CD4-positive, CD25-positive, alpha-beta regulatory T cell (primary cell): ENCODE measurements at regions not wholly inside any gene's neighbourhood (a gene's known extent, or its start where the extent isn't known, plus 50 kb on each side); places are given as distances from the start of the nearest gene placed in this dataset.
"Not testable (repeated sequence)": the region's sequence is repeated elsewhere in the genome, so short reads cannot be mapped to it uniquely, and the experiment has no call there.

Experiments used
- ATAC-seq, 2 donors: fragments of 150-1000 bp; cut with Tn5 transposase; one replicate each; pipeline ENCODE4 v1.10.0; 2021; ENCODE audit warnings: low read depth in 2 of 2, moderate number of reproducible peaks in 2 of 2, moderate library complexity in 1 of 2
- DNase-seq, 3 donors: peaks; one replicate each; pipeline versions ENCODE4 v3.0.0 to v3.0.0-alpha.2; 2012 to 2022; ENCODE audit warnings: mixed read lengths in 1 of 3
- H3K27ac ChIP-seq: one replicate; pipeline ENCODE4 v1.7.0; 2013; ENCODE audit warnings: mild to moderate bottlenecking, low read length; ENCODE audit not compliant: insufficient read depth, poor library complexity, severe bottlenecking
- H3K27me3 ChIP-seq: one replicate; pipeline ENCODE4 v1.7.0; 2013; ENCODE audit warnings: low read length; ENCODE audit not compliant: control insufficient read depth, insufficient read depth
- H3K36me3 ChIP-seq: one replicate; pipeline ENCODE4 v1.7.0; 2013; ENCODE audit warnings: mild to moderate bottlenecking, low read length, moderate library complexity; ENCODE audit not compliant: control insufficient read depth, insufficient read depth
- H3K4me1 ChIP-seq: 2 replicates; pipeline ENCODE4 v1.7.0; 2013; ENCODE audit warnings: mild to moderate bottlenecking, low read length; ENCODE audit not compliant: insufficient read depth, control insufficient read depth, poor library complexity, severe bottlenecking
- H3K4me3 ChIP-seq: one replicate; pipeline ENCODE4 v1.7.0; 2013; ENCODE audit warnings: low read depth, mild to moderate bottlenecking, low read length, moderate library complexity
- H3K9me3 ChIP-seq, 2 experiments: 1 replicate in 1 of 2; 2 replicates in 1 of 2; pipeline ENCODE4 v1.7.0; 2013; ENCODE audit warnings: low read length in 2 of 2, mild to moderate bottlenecking in 1 of 2, moderate library complexity in 1 of 2; ENCODE audit not compliant: control insufficient read depth in 2 of 2
- H3K27ac Mint-ChIP-seq, 3 donors: one replicate each; pipeline ENCODE4 v1.8.0; 2020 to 2022; ENCODE audit warnings: mild to moderate bottlenecking in 3 of 3, mixed read lengths in 3 of 3, moderate library complexity in 2 of 3
- H3K27me3 Mint-ChIP-seq: one replicate; pipeline ENCODE4 v1.8.0; 2022; ENCODE audit warnings: mild to moderate bottlenecking, mixed read lengths
- H3K36me3 Mint-ChIP-seq: one replicate; pipeline ENCODE4 v1.8.0; 2020; ENCODE audit warnings: mixed read lengths
- H3K4me1 Mint-ChIP-seq, 4 donors: one replicate each; pipeline ENCODE4 v1.8.0; 2020 to 2022; ENCODE audit warnings: mixed read lengths in 4 of 4, mild to moderate bottlenecking in 1 of 4
- H3K4me3 Mint-ChIP-seq, 4 donors: one replicate each; pipeline ENCODE4 v1.8.0; 2020 to 2022; ENCODE audit warnings: mild to moderate bottlenecking in 4 of 4, mixed read lengths in 4 of 4, moderate library complexity in 3 of 4
- H3K9me3 Mint-ChIP-seq, 7 donors: one replicate each; pipeline ENCODE4 v1.8.0; 2020 to 2022; ENCODE audit warnings: mixed read lengths in 7 of 7, mild to moderate bottlenecking in 3 of 7, moderate library complexity in 2 of 7

GRCh38 chr2:209260281-209260680, 163.6 kb upstream of the MAP2 start:
- Histone ChIP-seq H3K4me1 (no peaks in the 10 kb centered on the region), H3K27ac (no peak overlapping the region), H3K9me3 (no peaks in the 10 kb centered on the region), H3K4me3 (no peak overlapping the region), H3K27me3 (no peaks in the 10 kb centered on the region), H3K36me3 (no peaks in the 10 kb centered on the region)
- no peak overlapping the region for H3K27ac Mint-ChIP-seq
- H3K4me1 Mint-ChIP-seq = no peaks in the 10 kb centered on the region
- DNase-seq = no peak
- H3K4me3 Mint-ChIP-seq = no peak overlapping the region
- ATAC-seq = no peak
- H3K9me3 Mint-ChIP-seq = peaks cover 0 to 13% (median 2%) of the 10 kb centered on the region in 7 donors
- no peaks in the 10 kb centered on the region for H3K36me3 Mint-ChIP-seq
- no peaks in the 10 kb centered on the region for H3K27me3 Mint-ChIP-seq

- H3K4me3 ChIP-seq, H3K4me1 ChIP-seq, ATAC-seq, H3K36me3 ChIP-seq, DNase-seq, H3K27me3 Mint-ChIP-seq, H3K27ac ChIP-seq, H3K27ac Mint-ChIP-seq, H3K4me1 Mint-ChIP-seq, H3K36me3 Mint-ChIP-seq, H3K4me3 Mint-ChIP-seq, H3K27me3 ChIP-seq, H3K9me3 ChIP-seq: not testable (repeated sequence)
- H3K9me3 Mint-ChIP-seq = peaks cover 0 to 16% (median 2%) of the 10 kb centered on the region in 7 donors
These were observed 162.3 kb upstream of the MAP2 start for GRCh38 chr2:209261366-209262053.

GRCh38 chr2:209269024-209269423, 154.8 kb upstream of the MAP2 start:
- H3K4me3 ChIP-seq = no peak overlapping the region
- H3K9me3 ChIP-seq = no peaks in the 10 kb centered on the region
- no peaks in the 10 kb centered on the region for H3K4me1 ChIP-seq
- no peaks in the 10 kb centered on the region for H3K36me3 ChIP-seq
- no peaks in the 10 kb centered on the region for H3K4me1 Mint-ChIP-seq
- H3K27ac Mint-ChIP-seq = no peak overlapping the region
- H3K27me3 Mint-ChIP-seq = no peaks in the 10 kb centered on the region
- DNase-seq (no peak), ATAC-seq (no peak)
- H3K36me3 Mint-ChIP-seq = no peaks in the 10 kb centered on the region
- H3K27me3 ChIP-seq = no peaks in the 10 kb centered on the region
- peaks cover 0 to 6% (median 4%) of the 10 kb centered on the region in 7 donors for H3K9me3 Mint-ChIP-seq
- no peak overlapping the region for H3K4me3 Mint-ChIP-seq
- no peak overlapping the region for H3K27ac ChIP-seq

GRCh38 chr2:209276000-209276399, 147.8 kb upstream of the MAP2 start:
- Mint-ChIP-seq H3K4me3 (no peak overlapping the region), H3K36me3 (no peaks in the 10 kb centered on the region), H3K4me1 (peaks cover 0 to 6% (median 0%) of the 10 kb centered on the region in 4 donors), H3K27ac (no peak overlapping the region), H3K9me3 (peaks cover 0 to 9% (median 6%) of the 10 kb centered on the region in 7 donors), H3K27me3 (no peaks in the 10 kb centered on the region)
- H3K27ac ChIP-seq = no peak overlapping the region
- H3K9me3 ChIP-seq = no peaks in the 10 kb centered on the region
- H3K4me1 ChIP-seq = no peaks in the 10 kb centered on the region
- H3K4me3 ChIP-seq = no peak overlapping the region
- no peak for ATAC-seq
- no peaks in the 10 kb centered on the region for H3K36me3 ChIP-seq
- H3K27me3 ChIP-seq = no peaks in the 10 kb centered on the region
- DNase-seq = no peak

- Mint-ChIP-seq H3K4me1 (peaks cover 0 to 6% (median 0%) of the 10 kb centered on the region in 4 donors), H3K27ac (no peak overlapping the region), H3K36me3 (no peaks in the 10 kb centered on the region), H3K4me3 (no peak overlapping the region), H3K27me3 (no peaks in the 10 kb centered on the region), H3K9me3 (peaks cover 0 to 9% (median 7%) of the 10 kb centered on the region in 7 donors)
- H3K9me3 ChIP-seq = no peaks in the 10 kb centered on the region
- ATAC-seq = no peak
- H3K4me1 ChIP-seq = no peaks in the 10 kb centered on the region
- H3K4me3 ChIP-seq = no peak overlapping the region
- no peaks in the 10 kb centered on the region for H3K27me3 ChIP-seq
- H3K27ac ChIP-seq = no peak overlapping the region
- H3K36me3 ChIP-seq = no peaks in the 10 kb centered on the region
- no peak for DNase-seq
These were observed 146.4 kb upstream of the MAP2 start for GRCh38 chr2:209277444-209277843.

GRCh38 chr2:209298601-209299000, 125.2 kb upstream of the MAP2 start:
- H3K4me1 ChIP-seq = no peaks in the 10 kb centered on the region
- Mint-ChIP-seq H3K4me1 (no peaks in the 10 kb centered on the region), H3K9me3 (peaks cover 0 to 9% (median 1%) of the 10 kb centered on the region in 7 donors), H3K36me3 (no peaks in the 10 kb centered on the region), H3K27ac (no peak overlapping the region), H3K4me3 (no peak overlapping the region), H3K27me3 (no peaks in the 10 kb centered on the region)
- no peak overlapping the region for H3K27ac ChIP-seq
- H3K36me3 ChIP-seq = no peaks in the 10 kb centered on the region
- no peaks in the 10 kb centered on the region for H3K27me3 ChIP-seq
- DNase-seq (no peak), ATAC-seq (no peak)
- no peaks in the 10 kb centered on the region for H3K9me3 ChIP-seq
- H3K4me3 ChIP-seq = no peak overlapping the region

- not testable (repeated sequence) for H3K9me3 ChIP-seq, H3K4me1 Mint-ChIP-seq, H3K27me3 Mint-ChIP-seq
These were observed 124.4 kb upstream of the MAP2 start for GRCh38 chr2:209299478-209299877.

GRCh38 chr2:209300766-209301165, 123.1 kb upstream of the MAP2 start:
- not testable (repeated sequence) for H3K27ac ChIP-seq, H3K27ac Mint-ChIP-seq

More at GRCh38 chr2:209299478-209299877, 124.4 kb upstream of the MAP2 start:
- H3K27ac Mint-ChIP-seq, DNase-seq, H3K4me1 ChIP-seq, H3K36me3 Mint-ChIP-seq, H3K27ac ChIP-seq, H3K4me3 Mint-ChIP-seq, H3K36me3 ChIP-seq, H3K9me3 Mint-ChIP-seq, H3K4me3 ChIP-seq, H3K27me3 ChIP-seq, ATAC-seq: not testable (repeated sequence)

More at GRCh38 chr2:209300766-209301165, 123.1 kb upstream of the MAP2 start:
- not testable (repeated sequence) for H3K4me1 ChIP-seq, H3K4me1 Mint-ChIP-seq, H3K9me3 ChIP-seq, ATAC-seq, DNase-seq, H3K9me3 Mint-ChIP-seq, H3K27me3 ChIP-seq, H3K36me3 ChIP-seq, H3K27me3 Mint-ChIP-seq, H3K4me3 ChIP-seq, H3K4me3 Mint-ChIP-seq, H3K36me3 Mint-ChIP-seq
